Natural killer cell treated with Interleukin-12 subunit alpha and Interleukin-12 subunit beta and Interleukin-15 and Interleukin-18, amount 100 ng/mL, for 72 hours (primary cell): ENCODE measurements at regions not wholly inside any gene's neighbourhood (a gene's known extent, or its start where the extent isn't known, plus 50 kb on each side); places are given as distances from the start of the nearest gene placed in this dataset.

ENCODE experiments used
- ATAC-seq, 2 donors: fragments of 150-1000 bp; cut with Tn5 transposase in 1 of 2; sonication (Bioruptor Pico), chemical (Tn5 transposase) in 1 of 2; 2 replicates each; pipeline ENCODE4 v1.10.0; 2021
- DNase-seq: peaks from one replicate; pipeline ENCODE4 v3.0.0; 2022; ENCODE audit warnings: low spot score
- H3K27ac Mint-ChIP-seq, 2 donors: 1 replicate in 1 of 2; 2 replicates in 1 of 2; pipeline ENCODE4 v1.8.0; 2022; ENCODE audit warnings: mixed read lengths in 2 of 2, mild to moderate bottlenecking in 1 of 2, moderate library complexity in 1 of 2
- H3K27me3 Mint-ChIP-seq, 2 donors: 1 replicate in 1 of 2; 2 replicates in 1 of 2; pipeline ENCODE4 v1.8.0; 2022; ENCODE audit warnings: mixed read lengths in 2 of 2
- H3K36me3 Mint-ChIP-seq: one replicate; pipeline ENCODE4 v1.8.0; 2022; ENCODE audit warnings: mixed read lengths
- H3K4me1 Mint-ChIP-seq, 2 donors: 1 replicate in 1 of 2; 2 replicates in 1 of 2; pipeline ENCODE4 v1.8.0; 2022; ENCODE audit warnings: low read depth in 2 of 2, mixed read lengths in 2 of 2, mild to moderate bottlenecking in 1 of 2
- H3K4me3 Mint-ChIP-seq: one replicate; pipeline ENCODE4 v1.8.0; 2022; ENCODE audit warnings: mixed read lengths
- H3K9me3 Mint-ChIP-seq: 2 replicates; pipeline ENCODE4 v1.8.0; 2022; ENCODE audit warnings: mixed read lengths

- peaks cover 22 to 44% of the 10 kb centered on the region in 2 donors for H3K27me3 Mint-ChIP-seq
- H3K36me3 Mint-ChIP-seq: no peaks in the 10 kb centered on the region
Measured at GRCh38 chr5:109487753-109488420, 78.1 kb upstream of the PJA2 start.

DNA sequence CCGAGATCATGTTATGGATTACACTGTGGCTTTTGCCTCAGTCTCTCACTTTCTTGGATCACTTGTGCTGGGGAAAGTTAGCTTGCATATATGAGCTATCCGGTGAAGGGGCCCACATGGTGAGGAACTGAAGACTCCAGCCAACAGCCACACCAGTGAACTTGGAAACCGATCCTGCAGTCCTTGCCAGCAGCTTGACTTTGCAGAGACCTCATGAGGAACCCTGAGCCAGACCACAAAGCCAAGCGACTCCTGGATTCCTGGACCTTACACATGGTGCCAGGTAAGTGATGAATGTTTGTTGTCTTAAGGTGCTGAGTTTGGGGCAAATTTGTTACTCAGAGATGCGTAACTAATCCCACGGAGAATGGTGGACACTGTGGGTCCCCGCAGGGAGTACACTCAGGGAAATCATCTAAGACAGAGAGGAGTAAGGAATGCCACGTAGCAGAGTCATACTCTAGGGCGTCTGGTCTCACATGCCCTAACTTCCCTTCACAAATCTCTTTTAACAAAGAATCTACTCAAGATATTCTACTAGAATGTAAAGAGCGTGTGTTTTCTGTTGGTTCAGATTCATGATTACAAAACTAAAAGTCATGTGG is 76.5 kb upstream of the PJA2 start:
- Mint-ChIP-seq H3K9me3 (no peaks in the 10 kb centered on the region), H3K36me3 (no peaks in the 10 kb centered on the region), H3K27ac (no peak overlapping the region), H3K4me3 (no peak overlapping the region), H3K27me3 (peaks cover 19 to 42% of the 10 kb centered on the region in 2 donors), H3K4me1 (no peaks in the 10 kb centered on the region)
- DNase-seq (no peak), ATAC-seq (peak in 1 of 2 donors; percentile 52)

More at GRCh38 chr5:109487753-109488420, 78.1 kb upstream of the PJA2 start:
- H3K4me1 Mint-ChIP-seq: no peaks in the 10 kb centered on the region
- no peak overlapping the region for H3K27ac Mint-ChIP-seq
- no peaks in the 10 kb centered on the region for H3K9me3 Mint-ChIP-seq
- no peak for DNase-seq
- ATAC-seq: no peak
- H3K4me3 Mint-ChIP-seq: no peak overlapping the region

- Mint-ChIP-seq H3K9me3 (no peaks in the 10 kb centered on the region), H3K27ac (no peak overlapping the region), H3K4me1 (no peaks in the 10 kb centered on the region), H3K36me3 (no peaks in the 10 kb centered on the region), H3K4me3 (no peak overlapping the region), H3K27me3 (peaks cover 17 to 29% of the 10 kb centered on the region in 2 donors)
- DNase-seq: no peak
- ATAC-seq: no peak
Measured at GRCh38 chr5:109485030-109485429, 75.3 kb upstream of the PJA2 start.

DNA sequence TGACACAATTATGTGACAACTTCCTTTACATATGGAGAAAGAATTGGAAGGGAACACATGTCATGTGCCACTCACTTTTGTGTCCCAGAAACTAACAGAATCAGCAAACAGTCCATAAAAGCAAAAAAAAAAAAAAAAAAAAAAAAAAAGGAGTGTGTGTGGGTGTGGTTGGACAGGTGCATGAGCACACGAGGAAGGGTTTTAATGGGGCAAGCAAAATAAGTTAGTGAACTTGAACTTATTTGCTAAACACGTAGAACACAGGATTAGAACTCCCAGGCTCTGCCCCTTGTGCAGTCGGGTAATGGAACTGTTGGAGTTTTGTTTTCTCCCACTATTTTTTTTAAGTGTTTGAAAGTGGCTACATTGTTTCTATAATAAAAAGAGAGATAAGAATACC is 74.8 kb upstream of the PJA2 start:
- Mint-ChIP-seq H3K27me3 (peaks cover 14 to 25% of the 10 kb centered on the region in 2 donors), H3K4me1 (no peaks in the 10 kb centered on the region), H3K4me3 (no peak overlapping the region), H3K27ac (no peak overlapping the region), H3K9me3 (no peaks in the 10 kb centered on the region), H3K36me3 (no peaks in the 10 kb centered on the region)
- DNase-seq: no peak
- no peak for ATAC-seq

- no peak for ATAC-seq
- no peak overlapping the region for H3K4me3 Mint-ChIP-seq
- no peaks in the 10 kb centered on the region for H3K4me1 Mint-ChIP-seq
- peaks cover 9 to 14% of the 10 kb centered on the region in 2 donors for H3K27me3 Mint-ChIP-seq
- H3K27ac Mint-ChIP-seq: no peak overlapping the region
- DNase-seq: no peak
- H3K9me3 Mint-ChIP-seq: no peaks in the 10 kb centered on the region
- H3K36me3 Mint-ChIP-seq: no peaks in the 10 kb centered on the region
Measured at GRCh38 chr5:109483395-109483971, 73.7 kb upstream of the PJA2 start.

- no peak for DNase-seq
- Mint-ChIP-seq H3K4me3 (no peak overlapping the region), H3K4me1 (no peaks in the 10 kb centered on the region), H3K36me3 (no peaks in the 10 kb centered on the region), H3K27me3 (peaks cover 8 to 12% of the 10 kb centered on the region in 2 donors), H3K27ac (no peak overlapping the region), H3K9me3 (no peaks in the 10 kb centered on the region)
- ATAC-seq: no peak
Measured at GRCh38 chr5:109482748-109483147, 73.0 kb upstream of the PJA2 start.

GRCh38 chr5:109479260-109479860 is 69.6 kb upstream of the PJA2 start:
- no peak overlapping the region for H3K27ac Mint-ChIP-seq
- no peaks in the 10 kb centered on the region for H3K4me1 Mint-ChIP-seq
- ATAC-seq: no peak
- no peak for DNase-seq
- peaks cover 8 to 24% of the 10 kb centered on the region in 2 donors for H3K27me3 Mint-ChIP-seq
- no peak overlapping the region for H3K4me3 Mint-ChIP-seq
- no peaks in the 10 kb centered on the region for H3K36me3 Mint-ChIP-seq
- H3K9me3 Mint-ChIP-seq: no peaks in the 10 kb centered on the region

GRCh38 chr5:109478830-109479229 is 69.1 kb upstream of the PJA2 start:
- H3K27ac Mint-ChIP-seq: no peak overlapping the region
- H3K4me3 Mint-ChIP-seq: no peak overlapping the region
- peaks cover 8 to 19% of the 10 kb centered on the region in 2 donors for H3K27me3 Mint-ChIP-seq
- no peaks in the 10 kb centered on the region for H3K9me3 Mint-ChIP-seq
- no peaks in the 10 kb centered on the region for H3K4me1 Mint-ChIP-seq
- ATAC-seq (no peak), DNase-seq (no peak)
- H3K36me3 Mint-ChIP-seq: no peaks in the 10 kb centered on the region

- peaks cover 13 to 28% of the 10 kb centered on the region in 2 donors for H3K27me3 Mint-ChIP-seq
- no peak for DNase-seq
- no peaks in the 10 kb centered on the region for H3K36me3 Mint-ChIP-seq
- no peak overlapping the region for H3K27ac Mint-ChIP-seq
- no peaks in the 10 kb centered on the region for H3K9me3 Mint-ChIP-seq
- ATAC-seq: no peak
- H3K4me1 Mint-ChIP-seq: no peaks in the 10 kb centered on the region
- H3K4me3 Mint-ChIP-seq: no peak overlapping the region
Measured at GRCh38 chr5:109476292-109476691, 66.5 kb upstream of the PJA2 start.

GRCh38 chr5:109469896-109470662 is 60.3 kb upstream of the PJA2 start:
- H3K4me3 Mint-ChIP-seq: no peak overlapping the region
- peaks cover 10 to 11% of the 10 kb centered on the region in 2 donors for H3K4me1 Mint-ChIP-seq
- H3K36me3 Mint-ChIP-seq: no peaks in the 10 kb centered on the region
- no peaks in the 10 kb centered on the region for H3K9me3 Mint-ChIP-seq
- DNase-seq (no peak), ATAC-seq (no peak)
- no peak overlapping the region for H3K27ac Mint-ChIP-seq
- peaks cover 15 to 21% of the 10 kb centered on the region in 2 donors for H3K27me3 Mint-ChIP-seq

DNA sequence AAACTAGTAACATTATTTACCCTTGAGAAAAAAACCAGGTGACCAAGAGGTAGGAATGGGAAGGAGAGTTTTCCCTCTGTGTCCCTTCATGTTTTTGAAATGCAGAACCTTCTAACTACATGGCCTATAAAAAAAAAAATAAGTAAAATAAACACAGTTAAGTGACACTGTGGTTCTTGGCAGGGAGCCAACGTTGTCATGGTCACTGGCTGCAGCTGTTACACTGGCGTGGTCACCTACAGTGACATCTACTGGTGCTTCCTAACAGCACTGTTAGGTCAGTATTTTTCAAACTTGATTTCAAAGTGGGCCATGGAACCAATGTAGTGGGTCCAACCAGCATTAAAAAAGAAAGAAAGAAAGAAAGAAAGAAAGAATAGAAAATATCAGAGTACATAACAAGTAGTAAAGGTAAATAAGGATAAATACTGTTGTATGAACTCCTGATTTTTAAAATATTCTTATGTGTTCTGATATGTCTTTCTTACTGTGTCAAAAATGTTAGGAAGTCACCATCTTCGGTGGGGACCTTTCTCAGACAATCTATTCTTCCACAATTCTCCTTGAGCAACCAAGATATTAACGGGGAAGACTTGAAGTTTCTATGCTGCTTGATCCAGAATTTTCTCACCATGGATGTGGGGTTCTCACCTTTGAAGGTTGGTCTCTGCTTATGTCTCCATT is 59.1 kb upstream of the PJA2 start:
- ATAC-seq: peak; percentile 87 to 93

DNA sequence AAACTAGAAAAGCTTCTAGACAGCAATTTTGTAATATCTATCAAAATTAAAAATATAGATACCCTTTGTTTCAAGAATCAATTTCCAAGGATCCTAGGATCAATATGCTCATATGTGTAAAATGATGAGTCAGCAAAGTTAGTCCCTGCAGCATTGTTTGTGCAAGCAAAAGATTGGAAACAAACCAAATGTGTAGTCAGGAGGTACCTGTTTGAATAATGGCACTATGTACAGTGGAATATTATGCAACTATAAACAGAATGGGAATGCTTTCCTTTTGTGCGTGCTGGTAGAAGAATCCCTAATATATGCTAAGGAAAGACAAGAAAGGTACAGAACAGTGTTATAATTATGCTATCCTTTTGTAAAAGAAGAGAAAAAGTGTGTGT is 58.5 kb upstream of the PJA2 start:
- no peak overlapping the region for H3K4me3 Mint-ChIP-seq
- ATAC-seq (no peak), DNase-seq (no peak)
- no peaks in the 10 kb centered on the region for H3K9me3 Mint-ChIP-seq
- H3K36me3 Mint-ChIP-seq: no peaks in the 10 kb centered on the region
- H3K27ac Mint-ChIP-seq: no peak overlapping the region
- H3K4me1 Mint-ChIP-seq: peaks cover 10 to 11% of the 10 kb centered on the region in 2 donors
- peaks cover 13 to 14% of the 10 kb centered on the region in 2 donors for H3K27me3 Mint-ChIP-seq

More for the DNA sequence above, 59.1 kb upstream of the PJA2 start:
- peaks cover 13 to 16% of the 10 kb centered on the region in 2 donors for H3K27me3 Mint-ChIP-seq
- no peak overlapping the region for H3K4me3 Mint-ChIP-seq
- H3K36me3 Mint-ChIP-seq: no peaks in the 10 kb centered on the region
- H3K27ac Mint-ChIP-seq: no peak overlapping the region
- peak; percentile 80 for DNase-seq
- H3K4me1 Mint-ChIP-seq: peaks cover 10 to 11% of the 10 kb centered on the region in 2 donors
- H3K9me3 Mint-ChIP-seq: no peaks in the 10 kb centered on the region

- ATAC-seq (no peak), DNase-seq (no peak)
- H3K27me3 Mint-ChIP-seq: peaks cover 9% of the 10 kb centered on the region in 2 donors
- no peak overlapping the region for H3K4me3 Mint-ChIP-seq
- H3K27ac Mint-ChIP-seq: no peak overlapping the region
- H3K4me1 Mint-ChIP-seq: peaks cover 10 to 11% of the 10 kb centered on the region in 2 donors
- H3K36me3 Mint-ChIP-seq: no peaks in the 10 kb centered on the region
- H3K9me3 Mint-ChIP-seq: no peaks in the 10 kb centered on the region
Measured at GRCh38 chr5:109467058-109467457, 57.3 kb upstream of the PJA2 start.
